ENCODE measurements at regions not wholly inside any gene's neighbourhood (a gene's known extent, or its start where the extent isn't known, plus 50 kb on each side); places are given as distances from the start of the nearest gene placed in this dataset.

DNA sequence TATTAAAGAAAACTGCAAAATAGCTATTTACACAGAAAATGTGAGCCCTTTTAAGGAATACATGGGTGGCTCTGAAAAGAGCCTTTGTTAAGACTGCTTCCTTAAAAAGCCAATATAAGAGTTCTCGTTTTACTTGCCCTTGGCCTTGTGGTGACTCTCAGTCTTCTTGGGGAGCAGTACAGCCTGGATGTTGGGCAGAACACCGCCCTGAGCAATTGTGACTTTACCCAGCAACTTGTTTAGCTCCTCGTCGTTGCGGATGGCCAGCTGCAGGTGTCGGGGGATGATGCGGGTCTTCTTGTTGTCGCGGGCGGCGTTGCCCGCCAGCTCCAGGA lies 111.5 kb downstream of the HFE start:
- DNase-seq: no peak

DNA sequence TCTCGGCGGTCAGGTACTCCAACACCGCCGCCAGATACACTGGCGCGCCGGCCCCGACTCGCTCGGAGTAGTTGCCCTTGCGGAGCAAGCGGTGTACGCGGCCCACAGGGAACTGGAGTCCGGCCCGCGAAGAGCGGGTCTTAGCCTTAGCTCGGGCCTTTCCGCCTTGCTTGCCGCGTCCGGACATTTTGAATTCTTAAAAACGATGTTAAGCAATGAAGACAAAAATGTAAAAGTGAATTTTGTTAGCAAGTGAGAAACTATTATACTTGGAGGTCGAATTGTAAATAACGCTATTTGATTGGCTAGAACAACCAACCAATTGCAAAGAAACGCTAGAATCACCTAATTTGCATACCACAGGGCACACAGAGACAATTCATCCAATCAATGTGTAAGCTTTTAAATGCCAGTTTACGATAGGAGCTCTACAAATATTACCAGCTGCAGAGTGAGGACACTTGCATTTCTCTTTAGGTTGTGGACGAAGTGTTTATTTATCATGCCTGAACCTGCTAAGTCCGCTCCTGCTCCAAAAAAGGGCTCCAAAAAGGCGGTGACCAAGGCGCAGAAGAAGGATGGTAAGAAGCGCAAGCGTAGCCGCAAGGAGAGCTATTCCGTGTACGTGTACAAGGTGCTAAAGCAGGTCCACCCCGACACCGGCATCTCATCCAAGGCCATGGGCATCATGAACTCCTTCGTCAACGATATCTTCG lies 112.0 kb downstream of the HFE start:
- DNase-seq: peak; percentile 84

DNA sequence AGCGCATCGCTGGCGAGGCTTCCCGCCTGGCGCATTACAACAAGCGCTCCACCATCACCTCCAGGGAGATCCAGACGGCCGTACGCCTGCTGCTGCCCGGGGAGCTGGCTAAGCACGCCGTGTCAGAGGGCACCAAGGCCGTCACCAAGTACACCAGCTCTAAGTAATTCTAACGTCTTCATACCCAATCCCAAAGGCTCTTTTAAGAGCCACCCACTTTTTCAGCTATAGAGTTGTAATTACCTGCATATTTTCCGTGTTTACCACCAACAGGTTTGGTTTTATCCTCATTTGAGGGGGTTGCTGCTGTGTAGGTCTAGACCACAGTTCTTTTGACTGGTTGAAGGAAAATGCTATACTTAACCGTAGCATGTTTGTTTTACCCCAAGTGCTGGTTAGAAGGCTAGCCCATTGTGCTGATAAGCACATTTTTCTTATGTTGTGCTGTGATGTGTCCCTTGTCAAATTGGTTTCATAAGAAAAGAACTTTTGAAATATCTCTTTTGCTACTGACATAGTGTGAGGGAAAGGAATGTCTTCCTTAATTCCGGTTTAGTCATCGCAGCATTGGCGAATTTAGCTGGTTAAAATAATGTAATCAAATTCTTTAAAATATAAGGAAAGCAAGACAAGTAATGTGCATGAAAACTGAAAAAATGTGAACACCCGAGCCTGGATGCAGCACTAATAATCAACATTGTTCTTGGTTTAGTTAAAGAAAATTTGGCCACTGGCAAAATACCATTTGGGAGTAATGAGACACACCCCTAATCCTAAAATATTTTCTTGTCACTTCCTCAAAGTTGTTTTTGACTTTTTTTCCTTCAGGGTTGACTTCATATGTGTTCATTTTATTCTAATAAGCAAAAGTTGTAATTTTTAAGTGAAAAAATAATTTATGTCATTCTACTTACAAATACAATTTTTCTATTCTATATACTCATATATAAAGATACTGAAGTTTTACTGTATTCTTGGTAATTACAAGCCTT lies 112.8 kb downstream of the HFE start:
- DNase-seq: no peak

GRCh38 chr6:26200918-26201721 lies 113.9 kb downstream of the HFE start:
- no peak for DNase-seq

- DNase-seq: no peak
Measured at GRCh38 chr6:26202201-26202611, 115.0 kb downstream of the HFE start.

DNA sequence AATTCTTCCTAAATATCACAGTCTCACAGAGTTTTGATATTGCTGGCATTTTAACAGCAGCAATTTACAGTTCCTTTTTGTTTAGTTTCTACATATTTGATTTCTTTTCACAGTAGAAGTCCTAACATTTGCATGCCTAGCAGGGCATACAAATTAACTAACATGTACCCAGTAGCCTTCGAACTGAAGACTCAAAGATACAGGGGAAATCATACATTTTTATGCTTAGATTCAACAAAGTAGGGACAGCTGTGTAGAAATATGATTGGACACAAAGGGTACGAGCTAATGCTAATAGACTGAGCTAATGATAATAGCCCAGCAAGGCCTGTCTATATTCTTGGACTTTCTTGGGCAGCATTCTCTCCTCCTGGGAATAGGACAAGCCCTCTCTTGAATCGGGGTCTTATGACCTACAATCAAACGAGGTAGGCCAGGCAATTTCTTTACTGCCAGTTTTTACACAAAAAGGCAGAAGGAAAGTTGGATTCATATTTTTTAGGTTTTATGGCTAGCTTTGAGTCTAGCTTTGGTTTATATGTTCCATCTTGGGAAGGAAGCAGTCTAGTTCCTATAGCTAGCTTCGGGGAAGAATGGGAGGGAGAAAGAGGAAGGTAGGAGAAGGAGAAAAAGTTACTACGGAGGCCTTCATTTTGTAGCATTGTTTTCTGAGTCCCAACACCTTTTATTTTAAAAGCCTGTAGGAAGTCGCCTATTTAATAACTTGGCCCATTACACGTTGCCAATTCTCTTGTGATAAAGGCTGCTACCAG lies 115.8 kb downstream of the HFE start:
- DNase-seq: no peak

GRCh38 chr6:26204332-26205160 lies 117.3 kb downstream of the HFE start:
- DNase-seq: peak; percentile 97

GRCh38 chr6:26205161-26205624 lies 118.0 kb downstream of the HFE start:
- peak; percentile 91 for DNase-seq

GRCh38 chr6:26205625-26206574 lies 118.7 kb downstream of the HFE start:
- DNase-seq: peak; percentile 44

DNA sequence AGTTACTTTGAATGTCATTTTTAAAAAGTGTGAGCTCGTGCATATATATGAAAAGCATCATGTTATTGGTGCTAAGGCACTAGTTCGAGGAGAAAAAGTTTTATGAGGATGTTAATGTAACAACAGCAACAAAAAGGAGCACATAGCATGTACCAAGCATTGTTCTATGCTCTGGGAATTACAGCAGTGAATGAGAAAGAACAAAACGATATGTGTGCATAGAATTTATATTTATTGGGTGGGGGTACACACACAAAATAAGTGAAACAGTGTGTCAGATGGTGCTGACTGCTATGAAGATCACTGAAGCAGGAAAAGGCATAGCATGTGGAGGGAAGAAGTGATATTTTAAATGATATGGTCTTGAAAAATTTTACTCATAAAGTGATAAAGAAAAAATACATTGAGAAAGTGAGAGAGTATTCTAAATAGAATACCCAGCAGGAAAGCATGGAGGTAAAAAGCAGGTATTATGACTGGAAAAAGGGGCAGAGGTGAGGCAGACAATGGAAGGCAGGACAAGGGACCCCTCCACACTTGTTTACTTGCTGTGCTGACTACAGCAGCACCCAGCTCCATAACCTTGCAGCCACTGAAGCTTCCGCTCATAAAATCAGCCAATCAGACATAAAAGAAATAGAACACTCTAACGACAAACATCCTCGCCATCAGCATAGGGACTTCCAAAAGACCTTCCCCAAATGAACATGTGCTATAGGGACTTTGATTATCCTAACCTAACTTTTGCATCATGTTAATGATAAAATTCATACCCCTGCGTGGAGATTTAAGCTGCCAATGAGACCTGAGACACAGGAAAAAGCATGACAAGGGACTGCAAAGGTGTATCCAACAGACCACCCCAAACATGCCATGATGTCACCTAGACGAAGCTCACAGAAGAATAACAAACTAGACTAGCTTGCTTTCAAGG lies 119.9 kb downstream of the HFE start:
- DNase-seq: no peak

DNA sequence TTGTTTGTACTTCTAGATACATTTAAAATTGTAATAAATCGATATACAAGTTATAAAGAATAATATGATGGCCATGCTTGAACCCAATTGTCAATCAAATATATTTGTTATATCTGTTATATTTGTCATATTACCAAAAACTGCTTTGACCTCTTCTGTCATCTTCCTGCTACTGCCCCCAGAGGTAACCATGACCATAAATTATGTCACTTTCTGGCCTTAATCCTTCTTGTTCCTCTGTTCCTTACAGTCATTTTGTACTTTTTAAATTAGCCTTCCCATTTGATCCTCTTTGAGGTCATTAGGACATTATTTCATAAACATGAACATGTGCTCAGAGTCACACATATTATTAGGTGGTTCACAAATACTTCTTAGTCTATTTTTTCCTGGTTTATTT lies 124.7 kb downstream of the HFE start:
- DNase-seq: no peak

DNA sequence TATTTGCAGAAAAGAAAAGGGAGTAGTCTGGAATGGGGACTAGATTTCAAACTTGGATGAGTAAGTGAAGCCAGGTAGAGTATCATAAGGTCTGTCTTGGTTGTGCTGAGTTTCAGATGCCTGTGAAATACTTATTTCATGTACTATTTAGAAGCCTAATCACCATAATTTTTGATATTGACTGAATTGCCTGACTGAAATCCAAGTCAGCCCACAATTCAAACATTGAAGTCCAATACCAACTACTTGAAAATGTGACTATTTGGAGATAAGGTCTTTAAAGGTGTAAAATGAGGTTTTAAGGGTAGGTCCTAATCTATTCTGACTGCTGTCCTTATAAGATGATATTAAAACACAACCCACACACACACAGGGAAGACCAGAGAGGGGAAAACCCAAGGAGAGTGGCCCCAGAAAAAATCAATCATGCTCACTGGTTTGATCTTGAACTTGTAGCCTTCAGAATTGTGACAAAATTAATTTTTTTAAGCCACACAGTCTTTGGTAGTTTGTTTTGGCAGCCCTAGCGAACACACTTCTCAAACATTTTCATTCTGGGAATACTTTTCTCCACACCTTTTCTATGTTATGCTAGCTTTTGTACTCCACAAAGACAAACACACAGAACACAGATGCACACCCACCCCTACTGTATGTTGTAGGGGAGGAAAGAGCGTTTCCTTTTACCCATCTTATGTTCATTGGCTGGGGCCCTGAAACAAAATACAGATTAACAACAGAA lies 126.3 kb downstream of the HFE start:
- no peak for DNase-seq

DNA sequence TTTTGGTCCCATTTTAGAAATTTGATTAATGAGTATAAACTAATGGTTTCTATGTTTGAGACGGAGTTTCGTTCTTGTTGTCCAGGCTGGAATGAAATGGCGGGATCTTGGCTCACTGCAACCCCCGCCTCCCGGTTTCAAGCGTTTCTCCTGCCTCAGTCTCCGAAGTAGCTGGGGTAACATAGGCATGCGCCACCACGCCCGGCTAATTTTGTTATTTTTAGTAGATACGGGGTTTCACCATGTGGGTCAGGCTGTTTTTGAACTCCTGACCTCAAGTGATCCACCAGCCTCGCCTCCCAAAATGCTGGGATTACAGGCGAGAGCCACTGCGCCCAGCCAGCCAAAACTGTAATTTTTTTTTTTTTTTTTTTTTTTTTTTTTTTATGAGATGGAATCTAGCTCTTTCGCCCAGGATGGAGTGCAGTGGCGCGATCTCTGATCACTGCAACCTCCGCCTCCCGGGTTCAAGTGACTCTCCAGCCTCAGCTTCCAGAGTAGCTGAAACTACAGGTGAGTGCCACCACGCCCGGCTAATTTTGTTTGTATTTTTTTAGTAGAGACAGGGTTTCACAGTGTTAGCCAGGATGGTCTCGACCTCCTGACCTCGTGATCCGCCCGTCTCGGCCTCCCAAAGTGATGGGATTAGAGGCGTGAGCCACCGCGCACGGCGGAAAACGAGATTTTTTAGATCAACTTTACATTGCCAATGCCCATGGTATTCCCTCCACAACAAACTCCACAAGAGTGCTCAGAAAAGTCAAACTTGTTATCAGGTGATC lies 127.8 kb downstream of the HFE start:
- DNase-seq: no peak

DNA sequence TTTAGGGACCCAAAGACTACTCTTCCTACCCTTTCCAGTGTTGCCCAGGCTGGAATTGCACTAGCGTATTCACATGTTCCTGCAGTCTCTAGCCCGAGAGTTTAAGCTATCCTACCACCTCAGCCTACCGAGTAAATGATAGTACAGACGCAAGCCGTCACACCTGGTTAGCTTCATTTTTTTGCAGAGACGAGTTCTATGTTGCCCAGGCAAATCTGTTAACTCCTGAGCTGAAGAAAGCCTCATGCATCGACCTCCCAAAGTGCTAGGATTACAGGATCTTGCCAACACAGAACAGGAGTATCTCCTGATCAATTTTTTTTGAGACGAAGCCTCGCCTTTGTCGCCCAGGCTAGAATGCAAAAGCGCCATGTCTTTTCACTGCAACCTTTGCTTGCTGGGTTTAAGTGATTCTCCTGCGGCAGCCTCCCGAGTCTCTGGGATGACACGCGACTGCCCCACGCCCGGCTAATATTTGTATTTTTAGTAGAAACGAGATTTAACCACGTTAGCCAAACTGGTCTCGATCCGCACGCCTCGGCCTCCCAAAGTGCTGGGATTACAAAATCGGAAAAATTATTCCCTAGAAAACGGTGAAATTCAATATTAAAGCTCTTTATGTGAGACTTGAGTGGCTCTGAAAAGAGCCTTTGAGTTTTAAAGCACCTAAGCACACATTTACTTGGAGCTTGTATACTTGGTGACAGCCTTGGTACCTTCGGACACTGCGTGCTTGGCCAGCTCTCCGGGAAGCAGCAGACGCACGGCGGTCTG lies 128.5 kb downstream of the HFE start:
- DNase-seq: peak; percentile 61

- DNase-seq: peak; percentile 86
Measured at GRCh38 chr6:26216359-26216885, 129.2 kb downstream of the HFE start.
